HepG2 (cell line): ENCODE measurements at regions not wholly inside any gene's neighbourhood (a gene's known extent, or its start where the extent isn't known, plus 50 kb on each side); places are given as distances from the start of the nearest gene placed in this dataset.

Experiments
- ATAC-seq: fragments of 200-7000 bp; cut with Tn5 transposase; 3 replicates; pipeline ENCODE4 v1.9.1; 2020; ENCODE audit warnings: mild to moderate bottlenecking, moderate library complexity
- BruUV-seq: library from RNA; stranded (reverse); fragments of 400-500 nt; replicated peaks from 2 replicates; lab custom pipeline; 2021; lab: Mats Ljungman, UMichigan
- CTCF ChIA-PET: fragments of 300-600 bp; formaldehyde crosslinking; extraction: SDS; loops from one replicate; lab custom pipeline; 2021; ENCODE audit warnings: low total read pairs, inconsistent platforms, low intra/inter-chr PET ratio; lab: Yijun Ruan, JAX
- POLR2A ChIA-PET: fragments of 350-600 bp; sonication (Branson Sonifier 250); formaldehyde crosslinking; loops from one replicate; lab custom pipeline; 2020; ENCODE audit warnings: antibody characterized with exemption, inconsistent platforms; lab: Yijun Ruan, JAX
- DNase-seq: peaks from one replicate; pipeline ENCODE4 v3.0.0-alpha.2; 2015; ENCODE audit warnings: low spot score
- FAIRE-seq: peaks from 3 replicates; lab custom pipeline; 2011; peaks lifted over from hg19 to GRCh38; lab: Jason Lieb, UNC
- H2AFZ ChIP-seq: one replicate; pipeline ENCODE4 v1.6.1; 2011; ENCODE audit warnings: low read length, inconsistent platforms
- H3K27ac ChIP-seq: fragments of 300-600 bp; 3 replicates; pipeline ENCODE4 v1.8.0; 2011; ENCODE audit warnings: mixed run types, mild to moderate bottlenecking, mixed read lengths, low read length, inconsistent platforms; ENCODE audit not compliant: insufficient read depth; ENCODE audit errors: extremely low read length
- H3K27me3 ChIP-seq, 2 experiments: fragments of 200-600 bp in 1 of 2; 2 replicates in 1 of 2; 3 replicates in 1 of 2; pipeline versions ENCODE4 v1.6.0 to v1.8.0; 2011; ENCODE audit warnings: low read length in 2 of 2, mild to moderate bottlenecking in 2 of 2, moderate library complexity in 2 of 2, inconsistent platforms in 1 of 2; ENCODE audit not compliant: insufficient read depth in 2 of 2, control insufficient read depth in 1 of 2
- H3K36me3 ChIP-seq, 2 experiments: fragments of 200-600 bp in 1 of 2; replicated peaks in 1 of 2; 2 replicates in 1 of 2; 3 replicates in 1 of 2; pipeline versions ENCODE4 v1.5.1 to v1.8.0; 2011; ENCODE audit warnings: low read length in 2 of 2, inconsistent platforms in 1 of 2; ENCODE audit not compliant: insufficient read depth in 2 of 2, control insufficient read depth in 1 of 2
- H3K4me1 ChIP-seq: 2 replicates; pipeline ENCODE4 v1.5.1; 2012; ENCODE audit warnings: low read length, inconsistent platforms; ENCODE audit not compliant: insufficient read depth
- H3K4me2 ChIP-seq: 2 replicates; pipeline ENCODE4 v1.6.0; 2011; ENCODE audit warnings: low read depth, low read length, inconsistent platforms
- H3K4me3 ChIP-seq, 3 experiments: fragments of 200-600 bp in 1 of 3; sonication (generic), shearing (Covaris generic) in 1 of 3; replicated peaks in 1 of 3; 2 replicates each; pipeline ENCODE4 v1.5.1; 2011 to 2016; ENCODE audit warnings: low read length in 3 of 3, inconsistent platforms in 2 of 3, low read depth in 2 of 3, mild to moderate bottlenecking in 2 of 3, control low read depth in 1 of 3, mixed read lengths in 1 of 3; ENCODE audit not compliant: insufficient read depth in 1 of 3
- H3K79me2 ChIP-seq: one replicate; pipeline ENCODE4 v1.6.1; 2011; ENCODE audit warnings: low read length, inconsistent platforms; ENCODE audit not compliant: insufficient read depth
- H3K9ac ChIP-seq: 2 replicates; pipeline ENCODE4 v1.6.0; 2011; ENCODE audit warnings: mild to moderate bottlenecking, low read depth, low read length, inconsistent platforms; ENCODE audit not compliant: insufficient read depth
- H3K9me3 ChIP-seq: 2 replicates; pipeline ENCODE4 v1.5.1; 2012; ENCODE audit warnings: mild to moderate bottlenecking, low read length
- H4K20me1 ChIP-seq: 2 replicates; pipeline ENCODE4 v1.6.0; 2011; ENCODE audit warnings: inconsistent platforms, mild to moderate bottlenecking, low read length, moderate library complexity; ENCODE audit not compliant: insufficient read depth
- AHR ChIP-seq: IDR thresholded peaks from 2 replicates; pipeline ENCODE4 v1.6.1; 2018; ENCODE audit warnings: missing genetic modification reagents, missing compliant biosample characterization
- BCLAF1 ChIP-seq: fragments of 450-650 bp; IDR thresholded peaks from 2 replicates; pipeline ENCODE4 v1.6.1; 2017; ENCODE audit warnings: mild to moderate bottlenecking
- CHCHD3 ChIP-seq: sonication (generic); formaldehyde crosslinking; IDR thresholded peaks from 2 replicates; pipeline ENCODE4 v1.8.0; 2022; ENCODE audit warnings: mild to moderate bottlenecking, missing genetic modification reagents, moderate library complexity
- FOXO1 ChIP-seq: sonication (generic); formaldehyde crosslinking; IDR thresholded peaks from 2 replicates; pipeline ENCODE4 v1.4.0; 2020; ENCODE audit warnings: missing genetic modification reagents
- GMEB2 ChIP-seq: IDR thresholded peaks from 2 replicates; pipeline ENCODE4 v1.6.1; 2016; ENCODE audit warnings: missing biosample characterization, missing genetic modification reagents, low read depth
- PHB2 ChIP-seq: fragments of 450-650 bp; IDR thresholded peaks from 2 replicates; pipeline ENCODE4 v1.6.1; 2018; ENCODE audit not compliant: partially characterized antibody
- ZMAT3 ChIP-seq: sonication (generic); formaldehyde crosslinking; conservative IDR thresholded peaks from 2 replicates; pipeline ENCODE4 v1.7.0; 2021; ENCODE audit warnings: missing genetic modification reagents
- ZNF296 ChIP-seq: sonication (generic); formaldehyde crosslinking; conservative IDR thresholded peaks from 2 replicates; pipeline ENCODE4 v1.5.0; 2020; ENCODE audit warnings: mild to moderate bottlenecking, missing genetic modification reagents
- ZNF30 ChIP-seq: sonication (generic); formaldehyde crosslinking; IDR thresholded peaks from 2 replicates; pipeline ENCODE4 v1.5.0; 2020; ENCODE audit warnings: mild to moderate bottlenecking, missing genetic modification reagents
- ZNF546 ChIP-seq: sonication (generic); formaldehyde crosslinking; conservative IDR thresholded peaks from 2 replicates; pipeline ENCODE4 v1.8.1; 2023; ENCODE audit warnings: mild to moderate bottlenecking, missing genetic modification reagents
- ZNF841 ChIP-seq: sonication (generic); formaldehyde crosslinking; IDR thresholded peaks from 2 replicates; pipeline ENCODE4 v1.8.1; 2023; ENCODE audit warnings: missing genetic modification reagents, borderline replicate concordance
- WGBS: methylation state at CpG from one replicate; pipeline ENCODE4 v1.1.6; 2017; ENCODE audit warnings: low lambda C conversion rate; 5-methylcytosine and 5-hydroxymethylcytosine counted together
- in situ Hi-C: cut with HindIII; loops from 2 replicates; pipeline ENCODE4 v1.10.0; 2017; ENCODE audit warnings: low pct_unique_long_range_greater_than_20kb; ENCODE audit not compliant: extremely low pct_ligation_motif_present
- intact Hi-C: fragments of 100-400 bp; cut with micrococcal nuclease; formaldehyde crosslinking; loops from one replicate; pipeline ENCODE4 v1.10.0; 2022; ENCODE audit not compliant: unreplicated experiment
- TF ChIP-seq, protein P1 (sequence below): sonication (generic); formaldehyde crosslinking; IDR thresholded peaks from 2 replicates; pipeline ENCODE4 v1.5.0; 2020; ENCODE audit warnings: missing genetic modification reagents, mild to moderate bottlenecking, borderline replicate concordance

- no peak for FAIRE-seq
- no peak overlapping the region for H3K4me3 ChIP-seq
- H3K36me3 ChIP-seq, result no peaks in the 10 kb centered on the region
- no peak overlapping the region for H3K27ac ChIP-seq
- in situ Hi-C loops, result no loop called here
- H4K20me1 ChIP-seq, result no peaks in the 10 kb centered on the region
- no peak for ATAC-seq
- no peaks in the 10 kb centered on the region for H3K9me3 ChIP-seq
- CTCF ChIA-PET, result no interaction called here
- BruUV-seq, result no TSS peak
- no peak overlapping the region for H3K9ac ChIP-seq
- 59% methylated on average over 7 of the region's 7 CpGs for whole genome bisulfite sequencing
- DNase-seq, result no peak
- POLR2A ChIA-PET, result no interaction called here
- intact Hi-C loops, result no loop called here
- peaks cover 0 to 17% of the 10 kb centered on the region in 2 experiments; a peak in 2 of 5 replicates for H3K27me3 ChIP-seq
- no peaks in the 10 kb centered on the region for H3K4me1 ChIP-seq
- no peak overlapping the region for H2AFZ ChIP-seq
- H3K4me2 ChIP-seq, result no peak overlapping the region
- TF ChIP-seq ZNF841 (CRISPR knock-in tag), result no peak
- no peak for TF ChIP-seq ZNF546 (CRISPR knock-in tag)
- no peak for TF ChIP-seq AHR (CRISPR knock-in tag)
- TF ChIP-seq PHB2, result no peak
- no peak for TF ChIP-seq ZNF30
- no peak for TF ChIP-seq GMEB2 (CRISPR knock-in tag)
- TF ChIP-seq ZMAT3 (CRISPR knock-in tag), result no peak
- TF ChIP-seq, protein P1, sequence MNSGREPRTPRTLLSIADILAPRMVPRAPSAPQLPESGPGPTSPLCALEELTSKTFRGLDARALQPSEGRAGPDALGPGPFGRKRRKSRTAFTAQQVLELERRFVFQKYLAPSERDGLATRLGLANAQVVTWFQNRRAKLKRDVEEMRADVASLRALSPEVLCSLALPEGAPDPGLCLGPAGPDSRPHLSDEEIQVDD (CRISPR knock-in tag), result no peak
- TF ChIP-seq, all 625 proteins: peak for 0
- no peaks in the 10 kb centered on the region for H3K79me2 ChIP-seq
These were observed 381.0 kb downstream of the ENC1 start for GRCh38 chr5:74259572-74259971.

DNA sequence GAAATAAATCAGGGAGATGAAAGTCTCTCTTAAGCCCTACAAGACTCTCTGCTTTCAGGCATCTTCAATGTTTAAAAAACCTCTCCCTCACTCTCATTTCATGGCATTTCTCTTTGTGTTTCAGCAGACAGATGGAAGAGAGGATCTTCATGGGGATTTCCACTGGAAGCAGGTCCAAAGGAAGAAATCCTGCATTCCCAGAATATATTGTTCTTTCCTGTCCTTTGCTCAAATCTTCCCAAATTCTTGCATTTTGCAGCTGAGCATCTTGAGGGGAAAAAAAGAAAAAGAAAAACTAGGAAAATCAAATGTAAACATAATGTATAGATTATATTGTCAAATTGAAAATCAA is 382.2 kb downstream of the ENC1 start:
- Histone ChIP-seq H2AFZ (no peak overlapping the region), H3K79me2 (no peaks in the 10 kb centered on the region), H3K9me3 (no peaks in the 10 kb centered on the region), H3K9ac (no peak overlapping the region), H3K4me2 (no peak overlapping the region), H4K20me1 (no peaks in the 10 kb centered on the region), H3K36me3 (no peaks in the 10 kb centered on the region), H3K4me1 (no peaks in the 10 kb centered on the region), H3K4me3 (no peak overlapping the region), H3K27me3 (peaks cover 0 to 17% of the 10 kb centered on the region in 2 experiments; a peak in 2 of 5 replicates), H3K27ac (no peak overlapping the region)
- FAIRE-seq, result no peak
- BruUV-seq, result no TSS peak
- DNase-seq, result no peak
- intact Hi-C loops (no loop called here), in situ Hi-C loops (no loop called here)
- POLR2A ChIA-PET, result no interaction called here
- ATAC-seq, result no peak
- CTCF ChIA-PET, result no interaction called here
- TF ChIP-seq ZNF296 (CRISPR knock-in tag), result no peak
- TF ChIP-seq FOXO1 (CRISPR knock-in tag), result no peak
- TF ChIP-seq BCLAF1, result no peak
- no peak for TF ChIP-seq CHCHD3
